Mesendoderm (in vitro differentiated cells): ENCODE measurements at regions not wholly inside any gene's neighbourhood (a gene's known extent, or its start where the extent isn't known, plus 50 kb on each side); places are given as distances from the start of the nearest gene placed in this dataset.

Experiments used
- DNase-seq: peaks from one replicate; pipeline ENCODE4 v3.0.0; 2013
- H2AK5ac ChIP-seq: 2 replicates; pipeline ENCODE4 v1.6.1; 2013; ENCODE audit warnings: low read length, inconsistent platforms
- H2BK120ac ChIP-seq: 2 replicates; pipeline ENCODE4 v1.6.1; 2013; ENCODE audit warnings: low read depth, mild to moderate bottlenecking, low read length, moderate library complexity, mixed read lengths
- H2BK15ac ChIP-seq: replicated peaks from 2 replicates; pipeline ENCODE4 v1.6.1; 2013; ENCODE audit warnings: low read depth, mild to moderate bottlenecking, moderate library complexity
- H2BK5ac ChIP-seq: 2 replicates; pipeline ENCODE4 v1.6.1; 2013; ENCODE audit warnings: low read length, inconsistent platforms
- H3K18ac ChIP-seq: 2 replicates; pipeline ENCODE4 v1.6.1; 2013; ENCODE audit warnings: mild to moderate bottlenecking, low read length, mixed read lengths
- H3K23ac ChIP-seq: one replicate; pipeline ENCODE4 v1.6.1; 2013; ENCODE audit warnings: low read length
- H3K27ac ChIP-seq: 2 replicates; pipeline ENCODE4 v1.5.1; 2013; ENCODE audit warnings: low read depth, mild to moderate bottlenecking, inconsistent platforms, low read length, moderate library complexity
- H3K27me3 ChIP-seq: 2 replicates; pipeline ENCODE4 v1.6.1; 2013; ENCODE audit warnings: low read length, control low read depth, mild to moderate bottlenecking, inconsistent platforms; ENCODE audit not compliant: insufficient read depth, poor library complexity
- H3K36me3 ChIP-seq: 2 replicates; pipeline ENCODE4 v1.6.1; 2013; ENCODE audit warnings: low read length, inconsistent platforms; ENCODE audit not compliant: control insufficient read depth, insufficient read depth
- H3K4ac ChIP-seq: one replicate; pipeline ENCODE4 v1.6.1; 2013; ENCODE audit warnings: low read depth, mild to moderate bottlenecking, low read length, moderate library complexity
- H3K4me1 ChIP-seq: 2 replicates; pipeline ENCODE4 v1.6.1; 2013; ENCODE audit warnings: low read depth, low read length, inconsistent platforms; ENCODE audit not compliant: control insufficient read depth
- H3K4me2 ChIP-seq: 2 replicates; pipeline ENCODE4 v1.6.1; 2013; ENCODE audit warnings: low read length
- H3K4me3 ChIP-seq: 2 replicates; pipeline ENCODE4 v1.5.1; 2013; ENCODE audit warnings: mild to moderate bottlenecking, low read length
- H3K56ac ChIP-seq: one replicate; pipeline ENCODE4 v1.6.1; 2013; ENCODE audit warnings: low read length
- H3K79me1 ChIP-seq: 2 replicates; pipeline ENCODE4 v1.6.1; 2013; ENCODE audit warnings: low read length, inconsistent platforms
- H3K79me2 ChIP-seq: 2 replicates; pipeline ENCODE4 v1.6.1; 2013; ENCODE audit warnings: mild to moderate bottlenecking, low read length; ENCODE audit not compliant: control insufficient read depth, insufficient read depth
- H3K9ac ChIP-seq: 2 replicates; pipeline ENCODE4 v1.6.1; 2013; ENCODE audit warnings: low read length, inconsistent platforms
- H4K5ac ChIP-seq: one replicate; pipeline ENCODE4 v1.6.1; 2013; ENCODE audit warnings: low read length
- H4K8ac ChIP-seq: one replicate; pipeline ENCODE4 v1.6.1; 2013; ENCODE audit warnings: low read depth, mild to moderate bottlenecking, control low read depth, low read length, moderate library complexity
- WGBS: extraction: QIAGEN DNeasy Blood & Tissue Kit; methylation state at CpG from one replicate; pipeline ENCODE4 v1.1.7; 2013; ENCODE audit warnings: low lambda C conversion rate, missing lambda C conversion rate; ENCODE audit not compliant: insufficient coverage; ENCODE audit errors: extremely low coverage; 5-methylcytosine and 5-hydroxymethylcytosine counted together

DNA sequence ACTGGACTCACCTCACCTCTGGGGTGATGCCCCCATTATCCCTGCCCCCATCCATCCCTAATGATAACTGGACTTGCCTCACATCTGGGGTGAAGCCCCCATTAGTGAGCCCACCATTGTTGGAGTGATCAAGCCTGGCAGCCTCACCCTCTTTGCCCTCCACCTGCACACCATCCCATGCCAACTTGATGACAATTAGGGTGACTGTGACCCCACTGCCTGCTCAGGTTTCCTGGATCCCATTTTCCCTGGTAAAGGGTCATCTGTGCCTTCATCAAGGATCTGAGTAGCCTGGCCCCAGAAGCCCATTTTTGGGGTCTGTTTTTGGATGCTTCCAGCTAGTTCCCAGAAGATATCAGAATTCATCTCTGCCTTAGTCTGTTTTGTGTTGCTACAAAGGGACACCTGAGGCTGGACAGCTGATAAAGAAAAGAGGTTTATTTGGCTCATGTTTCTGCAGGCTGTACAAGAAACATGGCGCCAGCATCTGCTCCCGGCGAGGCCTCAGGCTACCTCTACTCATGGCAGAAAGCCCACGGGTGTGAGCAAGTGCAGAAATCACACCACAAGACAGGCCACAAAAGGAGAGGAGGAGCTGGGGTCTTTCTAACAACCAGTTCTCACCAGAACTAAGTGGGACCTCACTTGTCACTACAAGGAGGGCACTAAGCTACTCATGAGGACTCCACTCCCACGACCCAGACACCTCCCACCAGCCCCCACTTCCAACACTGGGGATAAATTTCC lies 196.4 kb upstream of the TWIST2 start:
- Histone ChIP-seq H3K9ac (no peak overlapping the region), H3K79me1 (no peaks in the 10 kb centered on the region), H2BK15ac (no peak overlapping the region), H3K56ac (no peak overlapping the region), H3K4me1 (no peaks in the 10 kb centered on the region), H3K4ac (no peak overlapping the region), H3K18ac (no peak overlapping the region), H4K8ac (no peak overlapping the region), H3K4me3 (no peak overlapping the region), H3K4me2 (no peak overlapping the region), H2BK120ac (no peak overlapping the region), H2BK5ac (no peak overlapping the region), H3K79me2 (no peaks in the 10 kb centered on the region), H3K36me3 (no peaks in the 10 kb centered on the region), H2AK5ac (no peak overlapping the region), H3K23ac (no peak overlapping the region), H3K27ac (no peak overlapping the region), H3K27me3 (no peaks in the 10 kb centered on the region), H4K5ac (no peak overlapping the region)
- no CpG with 5 or more reads among the region's 5 CpGs for WGBS
- DNase-seq: no peak

DNA sequence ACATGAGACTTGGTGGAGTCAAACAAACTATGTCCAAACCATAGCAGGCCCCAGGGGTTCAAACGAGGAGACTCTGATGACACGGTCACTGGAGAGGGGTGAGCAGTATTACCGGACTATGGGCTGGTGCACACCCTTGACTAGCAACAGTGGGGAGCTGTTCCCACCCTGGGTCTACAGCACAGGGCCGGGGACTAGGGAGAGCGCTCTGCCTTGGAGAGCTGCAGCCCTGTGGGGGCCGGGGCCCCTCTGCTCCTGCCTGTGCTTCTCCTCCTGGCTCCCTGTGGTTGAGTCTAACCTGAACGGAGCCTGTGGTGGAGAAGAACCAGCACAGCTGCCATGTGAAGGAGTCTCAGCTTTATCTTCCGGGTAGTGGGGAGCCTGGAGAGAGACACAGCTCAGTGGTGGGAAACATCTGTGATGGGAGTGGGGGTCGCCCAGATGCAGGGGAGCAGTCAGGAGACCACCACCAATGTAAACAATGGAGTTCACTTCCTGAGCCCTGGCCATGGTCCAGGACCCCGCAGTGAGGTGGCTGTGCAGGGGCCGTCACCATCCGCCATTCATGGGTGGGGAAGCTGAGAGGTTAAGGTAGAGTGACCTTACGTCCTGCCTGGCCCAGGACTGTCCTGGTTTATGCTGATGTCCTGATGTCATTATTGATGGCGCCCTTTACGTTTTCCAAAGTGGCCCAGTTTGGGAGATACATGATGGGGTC lies 195.7 kb upstream of the TWIST2 start:
- H3K18ac ChIP-seq: no peak overlapping the region

GRCh38 chr2:238652771-238653157 lies 195.1 kb upstream of the TWIST2 start:
- Histone ChIP-seq H3K56ac (no peak overlapping the region), H3K4me1 (no peaks in the 10 kb centered on the region), H2BK120ac (no peak overlapping the region), H4K8ac (no peak overlapping the region), H2AK5ac (no peak overlapping the region), H2BK5ac (no peak overlapping the region), H3K79me1 (no peaks in the 10 kb centered on the region), H2BK15ac (no peak overlapping the region), H3K4me2 (no peak overlapping the region), H3K27me3 (no peaks in the 10 kb centered on the region), H3K23ac (no peak overlapping the region), H3K79me2 (no peaks in the 10 kb centered on the region), H3K4ac (no peak overlapping the region), H3K4me3 (no peak overlapping the region), H3K27ac (no peak overlapping the region), H3K36me3 (no peaks in the 10 kb centered on the region), H3K9ac (no peak overlapping the region), H4K5ac (no peak overlapping the region), H3K18ac (no peak overlapping the region)
- DNase-seq: no peak
- no CpG with 5 or more reads among the region's 13 CpGs for WGBS

More for the DNA sequence above, 195.7 kb upstream of the TWIST2 start:
- no peak overlapping the region for H2BK5ac ChIP-seq
- H3K4me1 ChIP-seq: no peaks in the 10 kb centered on the region
- H3K56ac ChIP-seq: no peak overlapping the region
- H3K27me3 ChIP-seq: no peaks in the 10 kb centered on the region
- H4K5ac ChIP-seq: no peak overlapping the region
- H3K4me3 ChIP-seq: no peak overlapping the region
- no peak for DNase-seq
- no peak overlapping the region for H2BK120ac ChIP-seq
- no peak overlapping the region for H3K4me2 ChIP-seq
- WGBS: no CpG with 5 or more reads among the region's 15 CpGs
- no peak overlapping the region for H2BK15ac ChIP-seq
- H2AK5ac ChIP-seq: no peak overlapping the region
- no peaks in the 10 kb centered on the region for H3K36me3 ChIP-seq
- H3K79me1 ChIP-seq: no peaks in the 10 kb centered on the region
- no peaks in the 10 kb centered on the region for H3K79me2 ChIP-seq
- no peak overlapping the region for H3K27ac ChIP-seq
- no peak overlapping the region for H4K8ac ChIP-seq
- no peak overlapping the region for H3K23ac ChIP-seq
- no peak overlapping the region for H3K9ac ChIP-seq
- H3K4ac ChIP-seq: no peak overlapping the region

DNA sequence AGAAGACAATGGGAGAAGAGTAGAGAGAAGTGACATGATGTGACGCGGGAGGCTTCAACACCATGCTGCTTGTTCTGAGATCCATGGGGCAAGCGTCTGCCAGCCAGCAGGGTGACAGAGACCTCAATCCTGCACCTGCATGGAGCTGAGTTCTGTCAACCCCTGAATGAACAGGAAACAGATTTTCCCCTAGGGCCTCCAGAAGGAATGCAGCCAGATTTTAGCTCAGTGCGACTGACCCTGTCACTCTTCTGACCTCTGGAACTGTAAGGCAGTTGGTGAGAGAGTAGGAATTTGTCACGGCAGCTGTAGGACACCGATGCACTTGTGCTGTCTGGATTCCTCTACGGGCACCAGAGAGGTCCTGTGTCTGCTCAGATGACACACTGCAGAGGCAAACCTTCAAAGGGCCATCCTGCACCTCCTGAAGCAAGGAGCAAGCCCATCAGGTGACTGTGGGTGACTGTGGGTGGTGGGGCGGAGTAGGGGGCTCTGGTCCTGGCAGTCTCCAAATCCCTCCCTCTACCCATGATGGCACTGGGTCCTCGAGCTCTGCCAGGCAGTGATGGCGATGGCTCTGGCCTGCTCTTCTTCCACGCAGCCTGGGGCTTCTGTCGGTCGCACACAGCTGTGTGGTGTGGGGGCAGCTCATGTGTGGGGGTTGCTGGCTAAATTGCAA lies 194.3 kb upstream of the TWIST2 start:
- Histone ChIP-seq H4K5ac (no peak overlapping the region), H4K8ac (no peak overlapping the region), H2BK120ac (no peak overlapping the region), H3K9ac (no peak overlapping the region), H3K27ac (no peak overlapping the region), H3K36me3 (no peaks in the 10 kb centered on the region), H3K4me3 (no peak overlapping the region), H3K79me1 (no peaks in the 10 kb centered on the region), H2BK5ac (no peak overlapping the region), H3K27me3 (no peaks in the 10 kb centered on the region), H3K4me1 (no peaks in the 10 kb centered on the region), H3K4ac (no peak overlapping the region), H2BK15ac (no peak overlapping the region), H3K23ac (no peak overlapping the region), H3K56ac (no peak overlapping the region), H2AK5ac (no peak overlapping the region), H3K4me2 (no peak overlapping the region), H3K79me2 (no peaks in the 10 kb centered on the region), H3K18ac (no peak overlapping the region)
- DNase-seq: no peak
- no CpG with 5 or more reads among the region's 13 CpGs for WGBS

- DNase-seq: no peak
- Histone ChIP-seq H2BK15ac (no peak overlapping the region), H3K79me2 (no peaks in the 10 kb centered on the region), H2BK120ac (no peak overlapping the region), H3K4me2 (no peak overlapping the region), H3K9ac (no peak overlapping the region), H2BK5ac (no peak overlapping the region), H2AK5ac (no peak overlapping the region), H3K4me1 (no peaks in the 10 kb centered on the region), H3K18ac (no peak overlapping the region), H3K56ac (no peak overlapping the region), H3K4me3 (no peak overlapping the region), H3K4ac (no peak overlapping the region), H3K79me1 (no peaks in the 10 kb centered on the region), H3K23ac (no peak overlapping the region), H3K36me3 (no peaks in the 10 kb centered on the region), H4K8ac (no peak overlapping the region), H4K5ac (no peak overlapping the region), H3K27ac (no peak overlapping the region), H3K27me3 (no peaks in the 10 kb centered on the region)
- no CpG with 5 or more reads among the region's 8 CpGs for WGBS
Measured at GRCh38 chr2:238654479-238655197, 193.2 kb upstream of the TWIST2 start.
